HG03575 (cell line): ENCODE measurements at regions not wholly inside any gene's neighbourhood (a gene's known extent, or its start where the extent isn't known, plus 50 kb on each side); places are given as distances from the start of the nearest gene placed in this dataset.
A peak's percentile ranks its signal among the peaks of the same experiment; 100 is the strongest.

Experiments used
- ATAC-seq: cut with Tn5 transposase; IDR thresholded peaks from one replicate; pipeline ENCODE4 v1.9.1; 2021; ENCODE audit not compliant: unreplicated experiment, insufficient number of reproducible peaks, low FRiP score; ENCODE audit errors: extremely low read depth

GRCh38 chr21:29228306-29228705, 70.4 kb upstream of the BACH1 start:
- ATAC-seq: no peak

- ATAC-seq: no peak
Measured at GRCh38 chr21:29230551-29231261, 68.0 kb upstream of the BACH1 start.

- no peak for ATAC-seq
Measured at GRCh38 chr21:29231756-29232529, 66.8 kb upstream of the BACH1 start.

GRCh38 chr21:29232530-29233255, 66.0 kb upstream of the BACH1 start:
- ATAC-seq: no peak

GRCh38 chr21:29233256-29233546, 65.5 kb upstream of the BACH1 start:
- ATAC-seq: no peak

GRCh38 chr21:29233611-29234540, 64.8 kb upstream of the BACH1 start:
- ATAC-seq: peak; percentile 50

- peak; percentile 30 for ATAC-seq
Measured at GRCh38 chr21:29235714-29236197, 63.0 kb upstream of the BACH1 start.

GRCh38 chr21:29236201-29236600, 62.5 kb upstream of the BACH1 start:
- no peak for ATAC-seq

- ATAC-seq: no peak
Measured at GRCh38 chr21:29237110-29238052, 61.3 kb upstream of the BACH1 start.

- ATAC-seq: no peak
Measured at GRCh38 chr21:29238053-29238966, 60.4 kb upstream of the BACH1 start.

- ATAC-seq: no peak
Measured at GRCh38 chr21:29238967-29239290, 59.8 kb upstream of the BACH1 start.

- ATAC-seq: no peak
Measured at GRCh38 chr21:29240136-29240535, 58.6 kb upstream of the BACH1 start.

GRCh38 chr21:29242201-29242600, 56.5 kb upstream of the BACH1 start:
- no peak for ATAC-seq

GRCh38 chr21:29243188-29243587, 55.5 kb upstream of the BACH1 start:
- no peak for ATAC-seq

GRCh38 chr21:29245104-29245643, 53.5 kb upstream of the BACH1 start:
- ATAC-seq: peak; percentile 47

GRCh38 chr21:29245863-29246262, 52.9 kb upstream of the BACH1 start:
- no peak for ATAC-seq

GRCh38 chr21:29246614-29247013, 52.1 kb upstream of the BACH1 start:
- ATAC-seq: no peak
